ENCODE measurements at regions not wholly inside any gene's neighbourhood (a gene's known extent, or its start where the extent isn't known, plus 50 kb on each side); places are given as distances from the start of the nearest gene placed in this dataset.
"Not testable (repeated sequence)": the region's sequence is repeated elsewhere in the genome, so short reads cannot be mapped to it uniquely, and the experiment has no call there.

GRCh38 chr17:43315858-43316521, 82.2 kb upstream of the RNU2-1 start:
- DNase-seq = no peak

GRCh38 chr17:43315369-43315768, 81.6 kb upstream of the RNU2-1 start:
- DNase-seq = no peak

GRCh38 chr17:43314611-43315011, 80.8 kb upstream of the RNU2-1 start:
- DNase-seq = peak; percentile 22

- DNase-seq = no peak
Measured at GRCh38 chr17:43312011-43312410, 78.2 kb upstream of the RNU2-1 start.

GRCh38 chr17:43309505-43310332, 75.9 kb upstream of the RNU2-1 start:
- DNase-seq = no peak

- DNase-seq = no peak
Measured at GRCh38 chr17:43308999-43309398, 75.2 kb upstream of the RNU2-1 start.

- not testable (repeated sequence) for DNase-seq
Measured at GRCh38 chr17:43304792-43305191, 71.0 kb upstream of the RNU2-1 start.

- DNase-seq = not testable (repeated sequence)
Measured at GRCh38 chr17:43303049-43303448, 69.3 kb upstream of the RNU2-1 start.

GRCh38 chr17:43299300-43300076, 65.7 kb upstream of the RNU2-1 start:
- not testable (repeated sequence) for DNase-seq

- not testable (repeated sequence) for DNase-seq
Measured at GRCh38 chr17:43289670-43290069, 55.9 kb upstream of the RNU2-1 start.

- not testable (repeated sequence) for DNase-seq
Measured at GRCh38 chr17:43283606-43284005, 49.8 kb upstream of the RNU2-1 start.
